ENCODE measurements at regions not wholly inside any gene's neighbourhood (a gene's known extent, or its start where the extent isn't known, plus 50 kb on each side); places are given as distances from the start of the nearest gene placed in this dataset.

DNA sequence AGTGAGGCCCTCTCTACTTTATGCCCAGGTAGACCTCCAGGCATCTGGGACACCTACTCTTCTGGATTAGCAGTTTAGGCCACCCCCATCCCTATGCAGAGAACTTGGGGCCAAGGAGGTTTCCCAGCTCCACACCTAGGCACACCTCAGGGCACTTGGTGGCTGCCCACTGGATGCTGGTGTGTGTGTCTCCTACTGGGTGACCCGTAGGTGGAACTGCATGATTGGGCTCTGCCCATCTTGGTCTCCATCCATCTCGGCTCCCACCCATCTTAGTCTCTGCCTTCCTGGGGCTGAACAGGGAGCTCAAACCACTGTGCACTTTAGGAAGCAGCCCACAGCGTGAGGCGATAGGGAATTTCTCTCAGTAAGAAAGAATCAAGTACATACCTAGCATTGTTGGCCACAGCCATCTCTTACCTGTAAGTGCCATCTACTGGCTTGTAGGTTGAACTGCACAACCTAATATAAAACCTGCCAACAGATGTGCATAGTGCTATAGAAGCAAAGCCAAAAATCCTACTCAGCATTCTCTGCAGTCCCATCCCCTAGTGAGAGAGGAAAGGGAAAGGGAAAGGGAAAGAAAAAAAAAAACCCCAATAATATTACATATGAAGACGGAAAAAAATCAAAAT lies 61.6 kb upstream of the PTPN5 start:
- no peak for TF ChIP-seq POLR2A (IDR thresholded peaks at IDR 0.05)
- TF ChIP-seq, protein P1, sequence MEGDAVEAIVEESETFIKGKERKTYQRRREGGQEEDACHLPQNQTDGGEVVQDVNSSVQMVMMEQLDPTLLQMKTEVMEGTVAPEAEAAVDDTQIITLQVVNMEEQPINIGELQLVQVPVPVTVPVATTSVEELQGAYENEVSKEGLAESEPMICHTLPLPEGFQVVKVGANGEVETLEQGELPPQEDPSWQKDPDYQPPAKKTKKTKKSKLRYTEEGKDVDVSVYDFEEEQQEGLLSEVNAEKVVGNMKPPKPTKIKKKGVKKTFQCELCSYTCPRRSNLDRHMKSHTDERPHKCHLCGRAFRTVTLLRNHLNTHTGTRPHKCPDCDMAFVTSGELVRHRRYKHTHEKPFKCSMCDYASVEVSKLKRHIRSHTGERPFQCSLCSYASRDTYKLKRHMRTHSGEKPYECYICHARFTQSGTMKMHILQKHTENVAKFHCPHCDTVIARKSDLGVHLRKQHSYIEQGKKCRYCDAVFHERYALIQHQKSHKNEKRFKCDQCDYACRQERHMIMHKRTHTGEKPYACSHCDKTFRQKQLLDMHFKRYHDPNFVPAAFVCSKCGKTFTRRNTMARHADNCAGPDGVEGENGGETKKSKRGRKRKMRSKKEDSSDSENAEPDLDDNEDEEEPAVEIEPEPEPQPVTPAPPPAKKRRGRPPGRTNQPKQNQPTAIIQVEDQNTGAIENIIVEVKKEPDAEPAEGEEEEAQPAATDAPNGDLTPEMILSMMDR (IDR thresholded peaks at IDR 0.05 in 4 of 5, conservative IDR thresholded peaks at IDR 0.05 in 1 of 5): no peak

Measured in gastrocnemius medialis (tissue), 4 donors.